ENCODE measurements at regions not wholly inside any gene's neighbourhood (a gene's known extent, or its start where the extent isn't known, plus 50 kb on each side); places are given as distances from the start of the nearest gene placed in this dataset.

DNA sequence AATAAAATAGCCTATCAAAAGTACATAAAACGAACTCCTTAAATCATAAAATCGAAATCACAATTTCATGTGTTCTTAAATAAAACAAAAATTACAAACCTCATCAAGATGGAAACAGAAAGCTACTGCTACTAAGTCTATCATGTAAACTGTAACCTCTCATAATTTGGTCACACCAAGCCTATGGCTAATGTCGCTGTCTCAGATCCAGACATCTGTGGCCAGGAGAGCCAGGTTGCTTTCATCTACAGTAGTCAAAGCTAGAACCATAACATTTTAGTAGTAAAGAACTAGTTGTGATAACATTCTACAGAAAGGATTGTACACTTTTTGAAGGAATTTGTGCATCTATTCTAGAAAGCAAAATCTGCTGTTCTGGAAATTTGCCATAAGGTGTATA is 197.4 kb upstream of the MBNL1 start:
- TF ChIP-seq, protein P1, sequence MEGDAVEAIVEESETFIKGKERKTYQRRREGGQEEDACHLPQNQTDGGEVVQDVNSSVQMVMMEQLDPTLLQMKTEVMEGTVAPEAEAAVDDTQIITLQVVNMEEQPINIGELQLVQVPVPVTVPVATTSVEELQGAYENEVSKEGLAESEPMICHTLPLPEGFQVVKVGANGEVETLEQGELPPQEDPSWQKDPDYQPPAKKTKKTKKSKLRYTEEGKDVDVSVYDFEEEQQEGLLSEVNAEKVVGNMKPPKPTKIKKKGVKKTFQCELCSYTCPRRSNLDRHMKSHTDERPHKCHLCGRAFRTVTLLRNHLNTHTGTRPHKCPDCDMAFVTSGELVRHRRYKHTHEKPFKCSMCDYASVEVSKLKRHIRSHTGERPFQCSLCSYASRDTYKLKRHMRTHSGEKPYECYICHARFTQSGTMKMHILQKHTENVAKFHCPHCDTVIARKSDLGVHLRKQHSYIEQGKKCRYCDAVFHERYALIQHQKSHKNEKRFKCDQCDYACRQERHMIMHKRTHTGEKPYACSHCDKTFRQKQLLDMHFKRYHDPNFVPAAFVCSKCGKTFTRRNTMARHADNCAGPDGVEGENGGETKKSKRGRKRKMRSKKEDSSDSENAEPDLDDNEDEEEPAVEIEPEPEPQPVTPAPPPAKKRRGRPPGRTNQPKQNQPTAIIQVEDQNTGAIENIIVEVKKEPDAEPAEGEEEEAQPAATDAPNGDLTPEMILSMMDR (IDR thresholded peaks at IDR 0.05), result no peak
- no peak for TF ChIP-seq POLR2A (IDR thresholded peaks at IDR 0.05)
- TF ChIP-seq POLR2AphosphoS5 (IDR thresholded peaks at IDR 0.05), result no peak

Measured in prostate gland (tissue), 2 donors.